GM23248 (cell line): ENCODE measurements at regions not wholly inside any gene's neighbourhood (a gene's known extent, or its start where the extent isn't known, plus 50 kb on each side); places are given as distances from the start of the nearest gene placed in this dataset.
"Not testable (repeated sequence)": the region's sequence is repeated elsewhere in the genome, so short reads cannot be mapped to it uniquely, and the experiment has no call there.

ENCODE experiments used
- DNase-seq: peaks from one replicate; pipeline ENCODE4 v3.0.0-alpha.2; 2015
- H2AFZ ChIP-seq: fragments of 200-600 bp; sonication (generic); 2 replicates; pipeline ENCODE4 v1.6.1; 2016; ENCODE audit warnings: antibody characterized with exemption
- H3F3A ChIP-seq: fragments of 200-600 bp; sonication (generic); 2 replicates; pipeline ENCODE4 v1.6.1; 2016; ENCODE audit warnings: mild to moderate bottlenecking, antibody characterized with exemption, mixed run types; ENCODE audit not compliant: insufficient read depth
- H3K27ac ChIP-seq: fragments of 200-600 bp; sonication (generic); 2 replicates; pipeline ENCODE4 v1.5.1; 2016; ENCODE audit warnings: mild to moderate bottlenecking
- H3K27me3 ChIP-seq: fragments of 200-600 bp; sonication (generic); replicated peaks from 2 replicates; pipeline ENCODE4 v1.6.1; 2016; ENCODE audit warnings: mild to moderate bottlenecking; ENCODE audit not compliant: insufficient read depth
- H3K36me3 ChIP-seq: fragments of 200-600 bp; sonication (generic); 2 replicates; pipeline ENCODE4 v1.6.1; 2016; ENCODE audit warnings: low read depth, mild to moderate bottlenecking
- H3K4me1 ChIP-seq: fragments of 200-600 bp; sonication (generic); 2 replicates; pipeline ENCODE4 v1.6.1; 2016; ENCODE audit warnings: mild to moderate bottlenecking; ENCODE audit not compliant: insufficient read depth
- H3K4me2 ChIP-seq: fragments of 200-600 bp; sonication (generic); one replicate; pipeline ENCODE4 v1.6.1; 2016; ENCODE audit warnings: mild to moderate bottlenecking; ENCODE audit not compliant: unreplicated experiment
- H3K4me3 ChIP-seq: fragments of 200-600 bp; sonication (generic); 2 replicates; pipeline ENCODE4 v1.5.1; 2016; ENCODE audit warnings: mild to moderate bottlenecking
- H3K79me2 ChIP-seq: fragments of 200-600 bp; sonication (generic); 2 replicates; pipeline ENCODE4 v1.6.1; 2016; ENCODE audit warnings: mild to moderate bottlenecking; ENCODE audit not compliant: insufficient read depth
- H3K9ac ChIP-seq: fragments of 200-600 bp; sonication (generic); 2 replicates; pipeline ENCODE4 v1.6.1; 2016; ENCODE audit warnings: mild to moderate bottlenecking
- H3K9me2 ChIP-seq: fragments of 200-600 bp; sonication (generic); 2 replicates; pipeline ENCODE4 v1.6.1; 2016; ENCODE audit warnings: mixed run types, mild to moderate bottlenecking, moderate library complexity; ENCODE audit not compliant: insufficient read depth
- H3K9me3 ChIP-seq: fragments of 200-600 bp; sonication (generic); one replicate; pipeline ENCODE4 v1.6.1; 2017; ENCODE audit warnings: low read depth
- H4K20me1 ChIP-seq: fragments of 200-600 bp; sonication (generic); 2 replicates; pipeline ENCODE4 v1.6.0; 2016; ENCODE audit not compliant: insufficient read depth
- EZH2 ChIP-seq: fragments of 200-600 bp; sonication (generic); IDR thresholded peaks from 2 replicates; pipeline ENCODE4 v1.6.1; 2018; ENCODE audit warnings: antibody characterized with exemption, mild to moderate bottlenecking; ENCODE audit not compliant: insufficient read depth, poor library complexity, severe bottlenecking
- EZH2phosphoT487 ChIP-seq: fragments of 200-600 bp; sonication (generic); IDR thresholded peaks from 2 replicates; pipeline ENCODE4 v1.6.1; 2018; ENCODE audit warnings: antibody characterized with exemption, moderate library complexity, mild to moderate bottlenecking, low read depth; ENCODE audit not compliant: insufficient read depth
- WGBS, 2 experiments: methylation state at CpG; one replicate each; pipeline ENCODE4 v1.1.6; 2015 to 2017; ENCODE audit warnings: low lambda C conversion rate in 2 of 2, low coverage in 1 of 2; ENCODE audit errors: missing lambda C conversion rate in 2 of 2; 5-methylcytosine and 5-hydroxymethylcytosine counted together
- in situ Hi-C: fragments of 300-500 bp; cut with MboI; formaldehyde crosslinking; loops from 2 replicates; pipeline ENCODE4 v1.15.0; 2020

DNA sequence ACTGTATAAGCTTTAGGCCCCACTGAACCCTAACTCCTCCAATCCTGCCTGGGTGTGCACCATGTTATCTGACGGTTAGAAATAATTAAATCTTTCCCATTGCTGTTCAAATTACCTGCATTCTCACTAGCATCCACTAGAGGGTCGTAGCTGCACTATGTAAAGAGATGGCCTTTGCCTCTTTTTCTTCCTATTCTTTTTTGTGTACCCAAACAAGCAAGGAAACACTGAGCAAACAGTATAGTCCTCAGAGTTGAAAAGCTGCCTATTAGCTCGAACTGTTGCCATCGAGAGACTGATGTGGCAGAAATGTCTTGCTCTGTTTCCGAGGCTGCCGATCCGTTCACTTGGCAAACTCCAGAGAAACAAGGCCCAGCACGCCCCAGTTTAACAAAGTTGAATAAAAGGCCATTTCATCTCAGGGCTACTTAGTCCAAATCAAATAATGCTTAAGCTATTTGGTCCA lies 163.8 kb upstream of the TRPM3 start:
- H3K4me2 ChIP-seq = peak overlapping the region; percentile 32
- H4K20me1 ChIP-seq = no peaks in the 10 kb centered on the region
- no peaks in the 10 kb centered on the region for H3K36me3 ChIP-seq
- H3F3A ChIP-seq = no peaks in the 10 kb centered on the region
- H3K9me2 ChIP-seq = no peaks in the 10 kb centered on the region
- H3K27ac ChIP-seq = no peak overlapping the region
- H3K9ac ChIP-seq = no peak overlapping the region
- no peaks in the 10 kb centered on the region for H3K9me3 ChIP-seq
- 11 to 12% methylated on average over 8 of the region's 8 CpGs for WGBS, 2 experiments
- peak overlapping the region; percentile 60 for H2AFZ ChIP-seq
- no peaks in the 10 kb centered on the region; the same call in 1 of the 2 replicates for H3K27me3 ChIP-seq
- in situ Hi-C loops = loop anchor here (25.0 kb wide), 1 partner anchor 502 kb away; no protein-coding TSS in a partner anchor
- TF ChIP-seq EZH2phosphoT487 = no peak
- TF ChIP-seq EZH2 = no peak
- no peaks in the 10 kb centered on the region for H3K79me2 ChIP-seq
- DNase-seq = peak; percentile 69
- H3K4me1 ChIP-seq = no peaks in the 10 kb centered on the region
- H3K4me3 ChIP-seq = no peak overlapping the region

DNA sequence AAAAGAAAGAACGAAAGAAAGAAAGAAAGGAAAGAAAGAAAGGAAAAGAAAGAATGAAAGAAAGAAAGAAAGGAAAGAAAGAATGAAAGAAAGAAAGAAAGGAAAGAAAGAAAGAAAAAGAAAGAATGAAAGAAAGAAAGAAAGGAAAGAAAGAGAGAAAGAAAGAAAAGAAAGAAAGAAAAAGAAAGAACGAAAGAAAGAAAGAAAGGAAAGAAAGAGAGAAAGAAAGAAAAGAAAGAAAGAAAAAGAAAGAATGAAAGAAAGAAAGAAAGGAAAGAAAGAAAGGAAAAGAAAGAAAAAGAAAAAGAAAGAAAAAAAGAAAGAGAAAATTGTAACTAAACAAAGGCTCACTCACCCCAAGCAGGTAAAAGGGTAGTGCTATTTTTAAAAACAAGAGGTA lies 160.7 kb upstream of the TRPM3 start:
- WGBS, 2 experiments = 60 to 82% methylated on average over 2 of the region's 2 CpGs
- in situ Hi-C loops = loop anchor here (25.0 kb wide), 1 partner anchor 505 kb away; no protein-coding TSS in a partner anchor
- not testable (repeated sequence) for H3K4me1 ChIP-seq, H3K4me2 ChIP-seq, H4K20me1 ChIP-seq, H3K9ac ChIP-seq, H3K4me3 ChIP-seq, H3K9me3 ChIP-seq, DNase-seq, H3K9me2 ChIP-seq, H3K27me3 ChIP-seq, H3K36me3 ChIP-seq, H3F3A ChIP-seq, H3K27ac ChIP-seq, H3K79me2 ChIP-seq, H2AFZ ChIP-seq

DNA sequence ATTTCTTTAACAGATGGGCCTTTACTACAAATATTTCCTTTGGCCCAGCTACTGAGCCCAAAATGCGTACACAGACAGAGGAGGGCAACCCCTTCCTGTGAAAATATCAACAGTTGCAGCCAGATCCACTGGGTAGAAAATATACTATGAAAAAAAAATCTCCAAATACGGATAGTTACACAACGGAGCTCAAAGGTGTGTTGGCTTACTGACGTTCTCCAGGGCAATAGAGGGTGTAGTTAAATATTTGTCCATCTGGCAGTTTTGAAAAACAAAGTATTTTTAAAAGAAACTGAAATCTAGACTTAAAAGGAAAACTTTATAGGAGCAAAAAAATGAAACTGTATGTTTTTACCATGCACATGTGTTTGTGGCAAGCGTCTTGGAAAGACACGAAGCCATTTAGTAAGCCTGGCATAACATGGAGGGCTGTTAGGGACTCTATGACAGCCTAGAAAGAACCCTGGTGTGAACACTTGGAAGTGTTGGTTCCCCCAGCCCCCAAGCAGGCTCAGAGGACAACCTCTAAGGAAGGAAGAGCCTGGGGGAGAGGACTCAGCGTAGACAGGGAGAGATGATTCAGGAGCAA lies 157.8 kb upstream of the TRPM3 start:
- no peak for DNase-seq
- Histone ChIP-seq H3K9ac (no peak overlapping the region), H4K20me1 (no peaks in the 10 kb centered on the region), H3K9me2 (no peaks in the 10 kb centered on the region), H3K36me3 (no peaks in the 10 kb centered on the region), H3K4me3 (no peak overlapping the region), H3K27me3 (peaks cover 5% of the 10 kb centered on the region; the same call in 1 of the 2 replicates), H2AFZ (no peak overlapping the region), H3F3A (no peaks in the 10 kb centered on the region), H3K4me2 (no peak overlapping the region), H3K79me2 (no peaks in the 10 kb centered on the region), H3K9me3 (no peaks in the 10 kb centered on the region), H3K4me1 (no peaks in the 10 kb centered on the region), H3K27ac (no peak overlapping the region)
- no peak for TF ChIP-seq EZH2
- in situ Hi-C loops = loop anchor here (25.0 kb wide), 1 partner anchor 508 kb away; no protein-coding TSS in a partner anchor
- WGBS, 2 experiments = 51 to 52% methylated on average over 7 of the region's 7 CpGs

DNA sequence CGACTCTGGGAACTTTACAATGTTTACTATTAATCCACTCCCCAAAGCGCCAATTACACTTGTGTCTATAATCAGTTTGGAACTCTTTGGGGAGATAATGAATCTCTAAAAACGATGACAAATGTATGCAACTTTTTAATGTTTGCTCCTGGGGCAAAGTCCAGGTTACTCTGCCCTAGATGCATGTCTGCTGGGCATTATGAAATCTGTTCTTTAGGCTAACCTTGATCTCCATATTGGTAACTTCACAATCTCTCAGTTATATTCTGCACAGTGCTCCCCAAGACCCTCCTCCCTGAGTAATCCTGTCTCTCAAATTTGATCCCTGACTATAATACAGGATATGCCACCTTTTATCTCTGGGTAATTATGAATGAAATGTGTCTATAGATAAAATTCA lies 152.2 kb upstream of the TRPM3 start:
- Histone ChIP-seq H4K20me1 (no peaks in the 10 kb centered on the region), H3K9ac (no peak overlapping the region), H3K9me3 (no peaks in the 10 kb centered on the region), H3K4me2 (no peak overlapping the region), H2AFZ (no peak overlapping the region), H3K79me2 (no peaks in the 10 kb centered on the region), H3K27me3 (peaks cover 5% of the 10 kb centered on the region; the same call in 1 of the 2 replicates), H3K9me2 (no peaks in the 10 kb centered on the region), H3F3A (no peaks in the 10 kb centered on the region), H3K4me3 (no peak overlapping the region), H3K36me3 (no peaks in the 10 kb centered on the region), H3K27ac (no peak overlapping the region), H3K4me1 (no peaks in the 10 kb centered on the region)
- no peak for DNase-seq
- WGBS, 2 experiments = 45 to 46% methylated on average over 3 of the region's 3 CpGs
- no peak for TF ChIP-seq EZH2phosphoT487
- no peak for TF ChIP-seq EZH2
- in situ Hi-C loops = no loop called here

DNA sequence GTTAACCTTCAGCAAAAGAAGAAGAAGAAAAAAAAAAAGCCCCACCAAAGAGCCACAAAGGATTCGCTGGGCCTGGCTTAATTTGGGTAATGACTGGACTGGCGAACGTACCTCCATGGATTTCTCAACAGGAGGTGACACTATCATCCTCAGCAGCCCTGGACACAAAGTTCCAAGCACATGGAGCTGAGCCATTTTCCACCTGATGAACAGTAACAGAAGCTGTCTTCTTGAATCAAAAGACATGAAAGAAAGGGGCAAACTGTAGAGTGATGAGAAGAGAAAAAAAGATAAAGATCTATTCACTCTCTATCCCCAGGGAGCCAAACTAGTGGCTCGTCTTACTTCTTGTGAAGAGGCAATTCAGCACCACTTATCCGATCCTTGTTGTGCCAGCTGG lies 150.2 kb upstream of the TRPM3 start:
- Histone ChIP-seq H3K9ac (no peak overlapping the region), H3K4me1 (no peaks in the 10 kb centered on the region), H4K20me1 (no peaks in the 10 kb centered on the region), H3K27ac (no peak overlapping the region), H3K4me2 (no peak overlapping the region), H3K27me3 (no peaks in the 10 kb centered on the region; the same call in 1 of the 2 replicates), H2AFZ (no peak overlapping the region), H3K9me2 (no peaks in the 10 kb centered on the region), H3K36me3 (no peaks in the 10 kb centered on the region), H3K4me3 (no peak overlapping the region), H3K79me2 (no peaks in the 10 kb centered on the region), H3K9me3 (no peaks in the 10 kb centered on the region), H3F3A (no peaks in the 10 kb centered on the region)
- no peak for DNase-seq
- TF ChIP-seq EZH2phosphoT487 (no peak), EZH2 (no peak)
- 43 to 48% methylated on average over 5 of the region's 5 CpGs for WGBS, 2 experiments
- in situ Hi-C loops = no loop called here
